ENCODE measurements at regions not wholly inside any gene's neighbourhood (a gene's known extent, or its start where the extent isn't known, plus 50 kb on each side); places are given as distances from the start of the nearest gene placed in this dataset.

DNA sequence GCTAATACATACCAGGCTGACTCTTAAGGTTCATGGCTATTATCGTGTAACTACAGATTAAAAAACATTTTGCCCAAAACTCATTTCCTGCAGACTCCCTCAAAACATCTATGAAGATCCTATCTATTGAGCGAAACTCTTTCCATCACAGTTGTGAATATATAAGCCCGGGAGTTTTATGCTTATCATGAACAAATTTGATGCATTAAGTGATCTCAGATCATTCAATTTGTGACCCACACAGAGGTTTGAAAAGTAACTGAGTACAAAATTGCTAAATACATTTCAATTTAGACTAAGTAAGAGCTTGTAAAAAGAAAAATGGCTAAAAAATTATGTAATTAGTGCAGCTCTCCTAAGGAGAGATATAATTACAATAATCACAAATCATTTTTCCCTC lies 1228.8 kb upstream of the TENM4 start:
- TF ChIP-seq, protein P1, sequence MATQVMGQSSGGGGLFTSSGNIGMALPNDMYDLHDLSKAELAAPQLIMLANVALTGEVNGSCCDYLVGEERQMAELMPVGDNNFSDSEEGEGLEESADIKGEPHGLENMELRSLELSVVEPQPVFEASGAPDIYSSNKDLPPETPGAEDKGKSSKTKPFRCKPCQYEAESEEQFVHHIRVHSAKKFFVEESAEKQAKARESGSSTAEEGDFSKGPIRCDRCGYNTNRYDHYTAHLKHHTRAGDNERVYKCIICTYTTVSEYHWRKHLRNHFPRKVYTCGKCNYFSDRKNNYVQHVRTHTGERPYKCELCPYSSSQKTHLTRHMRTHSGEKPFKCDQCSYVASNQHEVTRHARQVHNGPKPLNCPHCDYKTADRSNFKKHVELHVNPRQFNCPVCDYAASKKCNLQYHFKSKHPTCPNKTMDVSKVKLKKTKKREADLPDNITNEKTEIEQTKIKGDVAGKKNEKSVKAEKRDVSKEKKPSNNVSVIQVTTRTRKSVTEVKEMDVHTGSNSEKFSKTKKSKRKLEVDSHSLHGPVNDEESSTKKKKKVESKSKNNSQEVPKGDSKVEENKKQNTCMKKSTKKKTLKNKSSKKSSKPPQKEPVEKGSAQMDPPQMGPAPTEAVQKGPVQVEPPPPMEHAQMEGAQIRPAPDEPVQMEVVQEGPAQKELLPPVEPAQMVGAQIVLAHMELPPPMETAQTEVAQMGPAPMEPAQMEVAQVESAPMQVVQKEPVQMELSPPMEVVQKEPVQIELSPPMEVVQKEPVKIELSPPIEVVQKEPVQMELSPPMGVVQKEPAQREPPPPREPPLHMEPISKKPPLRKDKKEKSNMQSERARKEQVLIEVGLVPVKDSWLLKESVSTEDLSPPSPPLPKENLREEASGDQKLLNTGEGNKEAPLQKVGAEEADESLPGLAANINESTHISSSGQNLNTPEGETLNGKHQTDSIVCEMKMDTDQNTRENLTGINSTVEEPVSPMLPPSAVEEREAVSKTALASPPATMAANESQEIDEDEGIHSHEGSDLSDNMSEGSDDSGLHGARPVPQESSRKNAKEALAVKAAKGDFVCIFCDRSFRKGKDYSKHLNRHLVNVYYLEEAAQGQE (IDR thresholded peaks at IDR 0.05; ENCODE audit: insufficient replicate concordance, low read depth): no peak
- TF ChIP-seq, protein P2, sequence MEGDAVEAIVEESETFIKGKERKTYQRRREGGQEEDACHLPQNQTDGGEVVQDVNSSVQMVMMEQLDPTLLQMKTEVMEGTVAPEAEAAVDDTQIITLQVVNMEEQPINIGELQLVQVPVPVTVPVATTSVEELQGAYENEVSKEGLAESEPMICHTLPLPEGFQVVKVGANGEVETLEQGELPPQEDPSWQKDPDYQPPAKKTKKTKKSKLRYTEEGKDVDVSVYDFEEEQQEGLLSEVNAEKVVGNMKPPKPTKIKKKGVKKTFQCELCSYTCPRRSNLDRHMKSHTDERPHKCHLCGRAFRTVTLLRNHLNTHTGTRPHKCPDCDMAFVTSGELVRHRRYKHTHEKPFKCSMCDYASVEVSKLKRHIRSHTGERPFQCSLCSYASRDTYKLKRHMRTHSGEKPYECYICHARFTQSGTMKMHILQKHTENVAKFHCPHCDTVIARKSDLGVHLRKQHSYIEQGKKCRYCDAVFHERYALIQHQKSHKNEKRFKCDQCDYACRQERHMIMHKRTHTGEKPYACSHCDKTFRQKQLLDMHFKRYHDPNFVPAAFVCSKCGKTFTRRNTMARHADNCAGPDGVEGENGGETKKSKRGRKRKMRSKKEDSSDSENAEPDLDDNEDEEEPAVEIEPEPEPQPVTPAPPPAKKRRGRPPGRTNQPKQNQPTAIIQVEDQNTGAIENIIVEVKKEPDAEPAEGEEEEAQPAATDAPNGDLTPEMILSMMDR (IDR thresholded peaks at IDR 0.05; ENCODE audit: insufficient read depth, low read length): no peak
- TF ChIP-seq POLR2AphosphoS5 (IDR thresholded peaks at IDR 0.05; ENCODE audit: low read depth) (no peak), SPI1 (IDR thresholded peaks at IDR 0.05; ENCODE audit: borderline replicate concordance, low read depth) (no peak)

All from HL-60 (cell line).